ENCODE measurements at regions not wholly inside any gene's neighbourhood (a gene's known extent, or its start where the extent isn't known, plus 50 kb on each side); places are given as distances from the start of the nearest gene placed in this dataset.

- no peaks in the 10 kb centered on the region for H3K9me3 ChIP-seq (ENCODE audit: insufficient read depth in 2 of 2, low read depth in 1 of 2, low read length in 1 of 2)
Measured at GRCh38 chrX:10707773-10708172, 87.4 kb upstream of the MID1 start.

More at GRCh38 chrX:10707773-10708172, 87.4 kb upstream of the MID1 start:
- H2BK120ac ChIP-seq (replicated peaks; ENCODE audit: low read depth, low read length) = no peak overlapping the region
- no peak overlapping the region for H2BK5ac ChIP-seq (ENCODE audit: low read depth, low read length)
- H3K79me2 ChIP-seq (ENCODE audit: control insufficient read depth in 1 of 2, insufficient read depth in 2 of 2, low read length in 2 of 2) = no peaks in the 10 kb centered on the region
- no peak overlapping the region for H3K14ac ChIP-seq (ENCODE audit: insufficient read length)
- no peak overlapping the region for H4K8ac ChIP-seq (ENCODE audit: extremely low read depth, insufficient read depth, low read length)
- no peak overlapping the region for H4K91ac ChIP-seq (replicated peaks; ENCODE audit: insufficient read length, low read length)
- no peak overlapping the region for H3K4me2 ChIP-seq (ENCODE audit: insufficient read depth in 1 of 2, low read depth in 2 of 2, low read length in 2 of 2)
- H3K36me3 ChIP-seq (ENCODE audit: control insufficient read depth in 2 of 4, insufficient read depth in 4 of 4, low read length in 3 of 4) = no peaks in the 10 kb centered on the region
- WGBS, 2 experiments (ENCODE audit: extremely low coverage in 1 of 2, insufficient coverage in 1 of 2, insufficient read length in 1 of 2, insufficient replicate concordance in 2 of 2, low coverage in 1 of 2, low lambda C conversion rate in 2 of 2, missing lambda C conversion rate in 1 of 2) = 96% methylated on average over 2 of the region's 2 CpGs; no CpG with 5 or more reads in 1 of the 2 experiments
- no peak for DNase-seq (ENCODE audit: low read depth in 1 of 2, low spot score in 2 of 2)
- H4K20me1 ChIP-seq (replicated peaks in 1 of 2; ENCODE audit: control insufficient read depth in 1 of 2, insufficient read depth in 2 of 2, low read length in 2 of 2) = no peaks in the 10 kb centered on the region
- POLR2A ChIA-PET (ENCODE audit: partially characterized antibody) = no interaction called here
- H2BK15ac ChIP-seq (ENCODE audit: low read length) = no peak overlapping the region
- H2BK12ac ChIP-seq (ENCODE audit: low read depth, low read length) = no peak overlapping the region
- no peaks in the 10 kb centered on the region for H3K4me1 ChIP-seq (replicated peaks in 1 of 4; ENCODE audit: control insufficient read depth in 3 of 4, insufficient read depth in 4 of 4, low read length in 3 of 4)
- H3K18ac ChIP-seq (ENCODE audit: extremely low read depth, low read length) = no peak overlapping the region
- CTCF ChIA-PET (ENCODE audit: partially characterized antibody) = interaction anchor here (1.0 to 1.6 kb wide), 2 partner anchors 9 to 15 kb away, joined by 3 to 10 read pairs; no protein-coding TSS in a partner anchor
- no peak overlapping the region for H3K9ac ChIP-seq (replicated peaks in 1 of 4; ENCODE audit: extremely low read depth in 1 of 4, low read depth in 3 of 4, low read length in 3 of 4)
- FAIRE-seq = no peak
- H3K4ac ChIP-seq (replicated peaks; ENCODE audit: insufficient read length, low read depth, low read length) = no peak overlapping the region
- H4K5ac ChIP-seq (ENCODE audit: insufficient read length, low read depth, low read length) = no peak overlapping the region
- H2AFZ ChIP-seq (ENCODE audit: low read length) = no peak overlapping the region
- no peak overlapping the region for H3K23ac ChIP-seq (ENCODE audit: insufficient read length)
- no peak overlapping the region for H3K56ac ChIP-seq (replicated peaks; ENCODE audit: insufficient read length, low read depth, low read length)
- H3K4me3 ChIP-seq (ENCODE audit: extremely low read depth in 1 of 4, insufficient read depth in 2 of 4, low read depth in 3 of 4, low read length in 4 of 4) = no peak overlapping the region
- H3K79me1 ChIP-seq (ENCODE audit: low read depth, low read length) = no peaks in the 10 kb centered on the region
- H2AK5ac ChIP-seq (ENCODE audit: low read depth, low read length) = no peak overlapping the region
- no peak overlapping the region for H3K27ac ChIP-seq (ENCODE audit: low read depth, low read length)
- no peaks in the 10 kb centered on the region for H3K27me3 ChIP-seq (replicated peaks in 1 of 4; ENCODE audit: control insufficient read depth in 3 of 4, extremely low read depth in 1 of 4, insufficient read depth in 3 of 4, low read length in 3 of 4)
- no peak overlapping the region for H2BK20ac ChIP-seq (ENCODE audit: low read length)
- TF ChIP-seq GABPA (IDR thresholded peaks at IDR 0.05; ENCODE audit: borderline replicate concordance, insufficient read depth, low read length) = no peak
- TF ChIP-seq CTBP2 (IDR thresholded peaks at IDR 0.05; ENCODE audit: borderline replicate concordance, insufficient read depth, insufficient read length, low read length) = no peak
- no peak for TF ChIP-seq SIN3A (conservative IDR thresholded peaks at IDR 0.05 in 1 of 2, IDR thresholded peaks at IDR 0.05 in 1 of 2; ENCODE audit: low read depth in 1 of 2, low read length in 2 of 2)
- no peak for TF ChIP-seq YY1 (IDR thresholded peaks at IDR 0.05; ENCODE audit: low read depth, low read length)
- H3K23me2 ChIP-seq (ENCODE audit: low read depth, low read length) = no peaks in the 10 kb centered on the region
